Mesodermal cell (in vitro differentiated cells): ENCODE measurements at regions not wholly inside any gene's neighbourhood (a gene's known extent, or its start where the extent isn't known, plus 50 kb on each side); places are given as distances from the start of the nearest gene placed in this dataset.

Experiments used
- H3K27ac ChIP-seq: 2 replicates; pipeline ENCODE4 v1.7.0; 2013; ENCODE audit warnings: mild to moderate bottlenecking, low read depth, low read length, moderate library complexity; ENCODE audit not compliant: severe bottlenecking
- H3K36me3 ChIP-seq: 2 replicates; pipeline ENCODE4 v1.7.1; 2013; ENCODE audit warnings: mild to moderate bottlenecking, low read length, moderate library complexity; ENCODE audit not compliant: control insufficient read depth, insufficient read depth
- H3K4me1 ChIP-seq: one replicate; pipeline ENCODE4 v1.7.1; 2013; ENCODE audit warnings: mild to moderate bottlenecking, low read length; ENCODE audit not compliant: insufficient read depth, control insufficient read depth, poor library complexity, severe bottlenecking
- H3K4me3 ChIP-seq: 2 replicates; pipeline ENCODE4 v1.7.0; 2013; ENCODE audit warnings: low read length, control low read depth, mild to moderate bottlenecking; ENCODE audit not compliant: insufficient read depth, poor library complexity, severe bottlenecking; ENCODE audit errors: extremely low read depth
- H3K9me3 ChIP-seq: 2 replicates; pipeline ENCODE4 v1.7.1; 2013; ENCODE audit warnings: mild to moderate bottlenecking, low read length, moderate library complexity; ENCODE audit not compliant: control insufficient read depth
- WGBS, 2 experiments: methylation state at CpG; one replicate each; pipeline ENCODE4 v1.1.5; 2013; ENCODE audit warnings: missing lambda C conversion rate in 2 of 2; ENCODE audit not compliant: insufficient coverage in 2 of 2; 5-methylcytosine and 5-hydroxymethylcytosine counted together

DNA sequence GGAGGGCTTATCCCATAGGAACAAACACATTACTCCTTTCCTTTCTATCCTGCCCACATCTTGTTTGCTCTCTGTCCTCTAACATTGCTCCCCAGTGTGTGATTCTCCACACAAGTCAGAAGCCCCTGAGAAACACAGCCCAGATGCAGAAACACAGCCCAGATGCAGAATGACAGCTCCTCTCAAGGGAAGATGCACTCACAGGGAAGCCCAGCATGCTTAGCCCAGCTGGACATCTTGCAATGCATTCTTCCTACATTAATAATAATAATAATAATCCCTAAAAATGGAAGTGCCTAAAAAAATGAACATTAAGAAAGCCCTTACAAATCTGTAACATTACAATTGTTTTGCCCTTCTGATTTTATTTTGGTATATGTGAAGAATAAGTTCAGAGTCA is 172.1 kb downstream of the CBLN2 start:
- no peaks in the 10 kb centered on the region for H3K36me3 ChIP-seq
- no peaks in the 10 kb centered on the region for H3K4me1 ChIP-seq
- H3K4me3 ChIP-seq: no peak overlapping the region
- peaks cover 23% of the 10 kb centered on the region for H3K9me3 ChIP-seq
- no peak overlapping the region for H3K27ac ChIP-seq

DNA sequence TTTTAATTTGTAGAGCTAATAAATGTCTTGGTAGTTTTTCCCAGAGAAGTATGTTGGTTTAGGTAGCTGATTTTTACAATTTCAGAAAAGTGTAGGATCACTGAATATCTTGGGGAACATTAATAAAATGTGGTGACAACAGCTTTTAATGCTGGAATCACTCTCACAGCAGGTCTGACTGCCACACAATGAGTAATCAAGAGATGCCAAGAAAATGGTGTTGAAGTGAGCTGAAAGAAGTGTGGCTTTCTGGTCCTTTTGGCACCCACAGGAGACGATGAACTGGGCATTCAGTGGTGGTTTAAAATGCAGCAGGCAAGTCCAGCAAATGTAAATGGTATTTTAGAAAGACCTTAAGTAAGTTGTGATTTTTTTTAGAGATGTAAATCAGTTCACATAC is 175.8 kb downstream of the CBLN2 start:
- WGBS, 2 experiments: 25% methylated on average over 1 of the region's 1 CpG; no CpG with 5 or more reads in 1 of the 2 experiments
- Histone ChIP-seq H3K4me1 (no peaks in the 10 kb centered on the region), H3K9me3 (peaks cover 23% of the 10 kb centered on the region), H3K4me3 (no peak overlapping the region), H3K27ac (no peak overlapping the region), H3K36me3 (no peaks in the 10 kb centered on the region)

DNA sequence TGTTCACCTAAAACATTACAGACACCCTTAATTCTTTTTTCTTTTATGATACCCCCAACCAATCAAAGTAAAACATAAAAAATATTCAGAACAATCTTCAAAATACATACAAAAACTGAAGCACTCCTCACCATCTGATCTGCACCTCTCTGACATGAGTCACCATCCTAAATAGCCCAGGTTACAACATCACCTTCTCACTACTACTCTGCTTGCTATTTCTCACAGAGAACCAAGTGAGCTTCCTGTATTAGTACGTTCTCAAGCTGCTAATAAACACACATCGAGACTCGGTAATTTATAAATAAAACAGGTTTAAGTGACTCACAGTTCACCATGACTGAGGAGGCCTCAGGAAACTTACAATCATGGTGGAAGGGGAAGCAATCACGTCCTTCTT is 183.5 kb downstream of the CBLN2 start:
- H3K27ac ChIP-seq: no peak overlapping the region
- no peaks in the 10 kb centered on the region for H3K4me1 ChIP-seq
- H3K36me3 ChIP-seq: no peaks in the 10 kb centered on the region
- 60 to 100% methylated on average over 1 of the region's 4 CpGs for WGBS, 2 experiments
- no peak overlapping the region for H3K4me3 ChIP-seq
- H3K9me3 ChIP-seq: peaks cover 20% of the 10 kb centered on the region

DNA sequence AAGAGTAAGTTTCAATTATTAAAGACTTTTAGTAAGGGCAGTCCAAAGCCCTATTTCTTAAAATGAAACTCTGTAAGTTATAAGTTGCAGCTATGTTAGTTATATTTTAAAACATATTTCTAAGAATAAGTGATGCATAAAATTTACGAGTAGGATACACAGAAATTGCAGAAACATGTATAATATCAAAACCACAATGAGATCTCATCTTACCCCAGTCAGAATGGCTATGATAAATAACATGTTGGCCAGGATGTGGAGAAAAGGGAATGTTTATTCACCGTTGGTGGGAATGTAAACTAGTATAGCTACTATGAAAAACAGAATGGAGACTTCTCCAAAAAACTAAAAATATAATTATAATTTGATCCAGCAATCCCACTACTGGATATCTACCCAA is 201.2 kb downstream of the CBLN2 start:
- no peak overlapping the region for H3K4me3 ChIP-seq
- WGBS, 2 experiments: no CpG with 5 or more reads among the region's 2 CpGs
- H3K4me1 ChIP-seq: no peaks in the 10 kb centered on the region
- peaks cover 16% of the 10 kb centered on the region for H3K9me3 ChIP-seq
- no peaks in the 10 kb centered on the region for H3K36me3 ChIP-seq
- H3K27ac ChIP-seq: no peak overlapping the region

DNA sequence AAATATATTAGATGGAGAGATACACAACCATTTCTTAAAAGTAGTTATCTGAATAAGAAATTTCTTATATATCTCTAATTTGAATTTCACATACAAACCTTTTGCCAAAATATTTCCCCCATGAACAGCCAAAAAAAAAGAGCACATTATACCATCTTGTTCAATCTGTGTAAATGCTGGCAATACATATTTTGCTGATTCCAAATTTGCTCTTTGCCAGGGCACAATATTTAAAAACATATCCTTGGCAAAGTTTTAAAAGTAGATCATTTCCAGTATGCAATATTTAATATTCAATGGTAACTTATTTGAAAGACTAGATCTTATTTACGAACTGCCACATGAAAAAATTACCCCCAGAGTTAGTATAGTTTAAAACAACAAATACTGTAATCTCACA is 204.2 kb downstream of the CBLN2 start:
- WGBS, 2 experiments: no CpG with 5 or more reads among the region's 1 CpG
- Histone ChIP-seq H3K27ac (no peak overlapping the region), H3K4me1 (no peaks in the 10 kb centered on the region), H3K4me3 (no peak overlapping the region), H3K36me3 (no peaks in the 10 kb centered on the region), H3K9me3 (peaks cover 11% of the 10 kb centered on the region)

DNA sequence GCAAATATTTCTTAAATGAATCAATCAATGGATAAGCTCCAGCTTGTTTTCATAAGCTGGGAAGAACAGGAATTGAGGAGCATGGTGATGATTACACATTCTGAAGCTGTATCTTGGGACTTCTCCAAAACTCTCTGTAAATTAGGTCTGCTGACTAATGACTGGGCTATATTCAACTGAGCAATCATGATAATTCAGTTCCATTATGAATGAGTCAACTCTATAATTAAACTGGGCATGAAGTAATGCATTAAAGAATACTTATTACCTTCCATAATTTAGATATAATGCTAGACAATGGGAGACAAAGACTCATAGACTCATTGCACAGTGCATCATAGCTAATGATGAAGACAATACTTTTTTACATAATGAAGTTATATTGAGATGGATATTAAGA is 207.4 kb downstream of the CBLN2 start:
- Histone ChIP-seq H3K4me1 (no peaks in the 10 kb centered on the region), H3K27ac (no peak overlapping the region), H3K9me3 (peaks cover 14% of the 10 kb centered on the region), H3K36me3 (no peaks in the 10 kb centered on the region), H3K4me3 (no peak overlapping the region)

DNA sequence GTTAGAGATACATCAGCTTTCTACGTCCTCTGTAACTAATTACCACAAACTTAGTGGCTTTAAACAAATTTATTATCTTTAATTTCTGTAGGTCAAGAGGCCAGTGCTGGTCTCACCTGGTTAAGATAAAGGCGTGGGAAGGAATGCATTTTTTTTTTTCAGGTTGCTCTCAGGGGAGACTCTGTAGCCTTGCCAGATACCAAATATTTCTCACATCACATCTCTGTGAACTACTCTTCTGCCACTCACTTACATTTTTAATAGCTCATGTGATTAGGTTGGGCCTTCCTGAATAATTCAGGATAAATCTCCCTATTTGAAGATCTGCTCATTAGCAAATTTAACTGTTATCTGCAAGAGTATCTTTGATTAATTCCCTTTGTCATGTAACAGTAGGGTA is 214.6 kb downstream of the CBLN2 start:
- Histone ChIP-seq H3K36me3 (no peaks in the 10 kb centered on the region), H3K4me3 (no peak overlapping the region), H3K9me3 (peaks cover 25% of the 10 kb centered on the region), H3K4me1 (no peaks in the 10 kb centered on the region), H3K27ac (no peak overlapping the region)
- no CpG with 5 or more reads among the region's 2 CpGs for WGBS, 2 experiments

DNA sequence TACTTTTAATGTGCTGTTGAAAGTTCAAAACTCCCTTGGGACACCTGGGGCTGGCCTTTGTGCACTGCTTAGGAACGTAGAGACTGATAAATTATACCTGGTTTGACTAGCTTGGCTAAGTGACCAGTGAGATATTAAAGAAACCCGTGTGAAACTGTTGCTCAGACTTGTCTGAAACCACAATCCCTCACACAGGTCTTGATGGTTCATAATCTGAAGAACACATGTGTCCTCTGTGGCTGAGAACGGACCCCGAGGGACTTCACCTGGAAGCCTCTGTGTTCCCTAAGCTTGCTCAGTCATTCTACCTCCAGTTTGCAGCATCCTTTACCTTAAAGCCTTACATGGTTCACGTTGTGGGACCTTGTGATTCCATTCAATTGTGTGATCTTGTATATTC is 218.8 kb downstream of the CBLN2 start:
- Histone ChIP-seq H3K27ac (no peak overlapping the region), H3K36me3 (no peaks in the 10 kb centered on the region), H3K4me3 (no peak overlapping the region), H3K4me1 (no peaks in the 10 kb centered on the region), H3K9me3 (peaks cover 23% of the 10 kb centered on the region)
- 39 to 75% methylated on average over 2 to 4 of the region's 5 CpGs for WGBS, 2 experiments

DNA sequence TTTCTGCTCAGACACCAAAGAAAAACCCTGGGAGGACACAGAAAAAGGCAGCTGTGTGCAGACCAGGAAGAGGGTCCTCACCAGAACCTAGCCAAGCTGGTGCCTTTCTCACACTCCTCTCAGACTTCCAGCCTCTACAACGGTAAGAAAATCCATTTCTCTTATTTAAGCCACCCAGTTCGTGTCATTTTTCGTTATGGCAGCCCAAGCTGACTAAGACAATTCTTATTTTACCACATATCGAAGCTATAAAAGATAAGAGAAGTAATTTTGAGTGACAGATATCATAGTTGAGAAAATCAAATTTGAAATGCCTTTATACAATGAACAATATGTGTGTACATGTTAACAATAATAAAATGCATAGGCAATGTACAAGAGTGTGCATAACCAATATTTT is 219.5 kb downstream of the CBLN2 start:
- Histone ChIP-seq H3K4me1 (no peaks in the 10 kb centered on the region), H3K4me3 (no peak overlapping the region), H3K36me3 (no peaks in the 10 kb centered on the region), H3K9me3 (peaks cover 19% of the 10 kb centered on the region), H3K27ac (no peak overlapping the region)
- whole genome bisulfite sequencing, 2 experiments: 50 to 75% methylated on average over 1 to 2 of the region's 4 CpGs

DNA sequence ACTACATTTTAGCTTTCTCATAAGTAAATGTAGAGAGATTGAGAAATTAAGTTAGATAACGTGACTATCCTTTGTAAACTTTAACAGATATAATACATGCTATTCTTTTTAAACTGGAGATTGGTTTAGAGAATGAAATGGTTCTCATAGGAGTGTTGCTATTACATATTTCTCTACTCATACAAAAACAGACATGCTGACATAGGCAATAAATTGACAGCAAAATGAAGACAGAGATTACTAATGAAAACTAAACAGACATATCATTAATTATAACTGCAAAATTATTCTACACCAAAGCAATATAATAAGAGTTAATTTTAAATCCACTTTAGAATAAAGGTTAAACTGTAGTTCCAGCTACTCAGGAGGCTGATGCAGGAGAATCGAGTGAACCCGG is 227.6 kb downstream of the CBLN2 start:
- Histone ChIP-seq H3K4me1 (no peaks in the 10 kb centered on the region), H3K27ac (no peak overlapping the region), H3K4me3 (no peak overlapping the region), H3K36me3 (no peaks in the 10 kb centered on the region), H3K9me3 (peaks cover 19% of the 10 kb centered on the region)
- no CpG with 5 or more reads among the region's 3 CpGs for WGBS, 2 experiments

DNA sequence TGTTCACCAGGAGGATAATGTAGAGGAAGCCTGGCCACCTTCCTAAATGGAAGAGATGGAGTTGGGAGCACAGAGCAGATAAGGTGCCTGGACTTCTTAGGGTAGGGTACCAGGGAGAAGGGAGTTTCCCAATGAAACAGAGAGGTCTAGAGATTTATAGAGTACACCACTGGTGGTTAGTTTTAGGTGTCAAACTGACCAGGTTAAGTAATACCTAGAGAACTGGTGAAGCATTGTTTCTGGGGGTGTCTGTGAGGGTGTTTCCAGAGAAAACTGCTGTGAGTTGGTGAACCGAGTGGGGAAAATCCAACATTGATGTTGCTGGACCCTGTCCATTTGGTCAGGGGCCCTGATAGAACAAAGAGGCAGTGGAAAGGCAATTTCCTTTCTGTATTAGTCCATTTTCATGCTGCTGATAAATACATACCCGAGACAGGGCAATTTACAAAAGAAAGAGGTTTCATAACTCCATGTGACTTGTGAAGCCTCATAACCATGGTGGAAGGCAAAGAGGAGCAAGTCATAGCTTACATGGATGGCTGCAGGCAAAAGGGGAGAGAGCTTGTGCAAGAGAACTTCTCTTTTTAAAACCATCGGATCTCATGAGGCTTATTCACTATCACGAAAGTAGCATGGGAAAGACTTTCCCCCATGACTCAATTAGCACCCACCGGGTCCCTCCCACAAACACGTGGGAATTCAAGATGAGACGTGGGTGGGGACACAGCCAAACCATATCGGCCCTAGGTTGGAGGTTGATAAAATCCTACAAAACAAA is 260.8 kb downstream of the CBLN2 start:
- Histone ChIP-seq H3K4me1 (no peaks in the 10 kb centered on the region), H3K9me3 (peaks cover 15% of the 10 kb centered on the region), H3K36me3 (no peaks in the 10 kb centered on the region), H3K27ac (no peak overlapping the region), H3K4me3 (no peak overlapping the region)
- WGBS, 2 experiments: 57 to 71% methylated on average over 1 of the region's 8 CpGs
